GM19043 (cell line): ENCODE measurements at regions not wholly inside any gene's neighbourhood (a gene's known extent, or its start where the extent isn't known, plus 50 kb on each side); places are given as distances from the start of the nearest gene placed in this dataset.
A peak's percentile ranks its signal among the peaks of the same experiment; 100 is the strongest.

Experiments used
- ATAC-seq: cut with Tn5 transposase; IDR thresholded peaks from one replicate; pipeline ENCODE4 v1.9.1; 2021; ENCODE audit warnings: low read depth; ENCODE audit not compliant: unreplicated experiment

DNA sequence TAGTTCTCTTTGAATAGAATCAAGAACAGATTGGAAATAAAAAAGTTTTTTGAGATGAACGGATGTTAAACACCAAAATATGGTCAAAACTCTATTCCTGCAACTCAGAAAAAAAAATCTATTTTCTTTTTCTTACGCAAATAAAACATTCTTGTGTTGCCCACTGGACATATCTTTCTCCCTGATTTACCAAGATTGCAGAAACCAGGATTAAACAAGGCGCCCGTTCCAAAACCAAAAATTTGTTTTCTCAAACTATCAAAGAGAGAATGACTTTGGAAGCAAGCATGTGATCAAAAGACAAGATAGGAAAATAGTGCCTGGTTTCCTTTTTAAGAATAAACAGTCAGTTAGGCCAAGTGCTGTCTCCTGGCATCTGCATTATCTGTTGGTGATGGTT, 273.1 kb downstream of the CLIC5 start:
- ATAC-seq: no peak

- ATAC-seq: peak; percentile 62
Observed at GRCh38 chr6:45741437-45742171, 274.1 kb downstream of the CLIC5 start.

DNA sequence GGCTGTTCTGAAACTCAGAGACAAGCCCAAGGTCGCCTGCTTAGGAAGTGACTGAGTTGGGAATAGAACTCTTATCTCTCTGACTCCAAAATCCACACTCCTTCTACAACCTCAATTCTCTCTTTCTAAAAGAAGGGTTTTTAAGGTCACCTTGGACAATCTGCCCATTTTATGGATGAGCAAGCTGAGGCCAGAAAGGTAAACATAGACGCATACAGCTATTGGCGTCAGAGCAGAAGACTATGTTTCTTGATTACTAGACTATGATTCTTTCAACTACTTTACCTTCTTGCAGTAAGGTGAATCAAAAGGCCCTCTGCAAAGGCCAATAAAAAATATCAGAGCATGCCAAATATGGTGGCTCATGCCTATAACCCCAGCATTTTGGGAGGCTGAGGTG, 276.6 kb downstream of the CLIC5 start:
- no peak for ATAC-seq

GRCh38 chr6:45738057-45738455, 277.6 kb downstream of the CLIC5 start:
- ATAC-seq: no peak

DNA sequence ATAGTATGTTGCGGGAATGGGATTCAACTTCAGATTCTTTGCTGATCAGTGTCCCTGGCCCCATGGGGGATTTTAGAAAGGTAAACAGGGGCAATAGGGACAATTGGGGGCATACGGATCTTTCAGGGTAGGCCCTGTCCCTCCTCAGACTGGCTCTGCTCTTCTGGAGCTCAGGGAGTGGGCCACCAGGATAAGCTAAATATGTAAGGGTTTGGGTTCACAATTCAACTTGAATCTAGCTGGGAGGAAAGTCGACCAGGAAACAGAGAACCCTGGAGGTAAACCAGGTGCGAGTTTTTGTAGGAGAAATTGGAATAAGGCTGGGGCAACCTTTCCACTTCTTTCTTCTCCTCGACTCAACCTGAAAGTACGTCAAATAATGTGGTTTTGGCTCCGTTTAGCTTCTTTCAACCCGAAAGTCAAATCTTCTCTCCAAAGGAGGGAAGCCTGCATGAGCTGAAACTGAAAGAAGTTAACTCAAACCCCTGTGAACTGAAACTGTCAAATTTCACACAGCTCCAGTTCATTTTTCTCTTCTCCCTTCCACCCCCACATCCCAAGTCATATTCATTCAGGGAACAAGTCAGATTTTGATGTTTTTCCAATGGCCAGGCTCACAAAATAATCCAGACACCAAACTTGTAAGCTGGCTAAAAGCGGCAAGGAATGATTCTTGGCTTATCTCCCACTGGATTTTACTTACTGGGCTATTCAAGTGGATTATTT, 278.2 kb downstream of the CLIC5 start:
- peak; percentile 64 for ATAC-seq

DNA sequence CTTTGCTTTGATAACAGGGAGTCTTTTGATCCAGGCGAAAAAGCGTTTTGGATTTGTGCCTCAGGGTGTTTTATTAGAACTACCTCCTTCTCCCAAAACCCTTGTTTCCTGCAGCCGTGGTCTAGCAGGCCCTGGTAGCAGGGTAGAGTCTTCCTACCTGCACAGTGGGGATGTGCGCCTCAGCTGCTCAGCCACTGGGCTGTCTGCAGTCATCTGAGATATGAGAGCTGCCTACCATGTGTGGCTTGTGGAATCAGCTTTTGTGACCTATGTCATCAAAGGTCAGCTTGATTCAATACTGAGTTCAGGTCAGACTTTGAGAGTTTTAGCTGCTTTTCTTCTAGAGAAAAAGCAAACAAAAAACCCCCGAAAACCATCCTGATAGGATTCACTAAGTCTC, 279.5 kb downstream of the CLIC5 start:
- no peak for ATAC-seq

GRCh38 chr6:45732731-45733130, 282.9 kb downstream of the CLIC5 start:
- ATAC-seq: no peak

- no peak for ATAC-seq
Observed at GRCh38 chr6:45730232-45730631, 285.4 kb downstream of the CLIC5 start.

DNA sequence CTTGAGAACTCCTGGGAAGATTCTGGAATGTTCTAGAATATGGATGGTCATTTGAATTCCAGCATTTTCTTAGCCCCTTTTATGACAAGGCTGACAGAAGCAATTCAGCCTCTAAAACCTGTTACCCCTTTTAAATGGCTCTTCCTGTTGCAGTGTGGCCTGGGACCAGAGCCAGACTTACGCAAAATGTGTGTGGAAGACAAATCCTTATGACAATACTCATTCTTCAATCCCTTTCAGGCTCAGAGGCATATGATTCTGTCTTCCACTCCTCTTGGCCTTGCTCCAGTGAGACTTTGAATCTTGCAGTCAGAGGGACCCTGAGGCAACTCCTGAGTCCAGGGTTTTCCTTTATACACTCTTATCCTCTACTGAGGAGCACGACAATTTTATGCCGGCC, 287.0 kb downstream of the CLIC5 start:
- ATAC-seq: no peak

DNA sequence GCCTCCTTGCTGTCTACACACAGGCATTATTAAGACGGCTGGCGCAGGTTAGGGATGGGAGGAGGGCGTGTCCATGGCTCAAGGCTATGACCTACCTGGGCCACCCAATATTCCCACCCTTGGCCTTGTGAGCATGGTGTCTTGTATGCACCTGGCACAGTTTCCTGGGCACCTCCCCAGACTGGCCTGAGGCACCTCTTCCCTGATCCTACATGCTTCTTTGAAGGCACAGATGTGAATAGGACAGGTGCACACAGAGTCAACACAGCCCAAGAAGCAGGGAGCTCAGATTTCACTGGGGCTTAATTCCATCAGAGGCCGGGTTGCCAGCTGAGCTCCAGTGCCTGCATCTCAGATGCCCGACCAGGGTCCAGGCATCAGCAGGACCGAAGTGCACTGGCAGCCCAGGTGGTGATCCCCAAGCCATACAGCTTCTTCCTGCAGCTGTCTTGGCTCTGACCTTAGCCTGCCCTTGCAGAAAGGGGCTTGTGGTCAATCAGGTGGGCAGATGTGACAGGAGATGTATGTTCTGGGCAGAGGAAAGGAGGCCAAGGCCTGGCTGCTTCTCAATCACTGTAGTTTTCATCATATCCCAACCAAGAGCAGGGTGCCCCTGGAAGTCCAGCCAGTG, 287.7 kb downstream of the CLIC5 start:
- ATAC-seq: no peak

- ATAC-seq: no peak
Observed at GRCh38 chr6:45727228-45727627, 288.4 kb downstream of the CLIC5 start.

- ATAC-seq: no peak
Observed at GRCh38 chr6:45726444-45726843, 289.2 kb downstream of the CLIC5 start.

- ATAC-seq: no peak
Observed at GRCh38 chr6:45724511-45724910, 291.1 kb downstream of the CLIC5 start.

DNA sequence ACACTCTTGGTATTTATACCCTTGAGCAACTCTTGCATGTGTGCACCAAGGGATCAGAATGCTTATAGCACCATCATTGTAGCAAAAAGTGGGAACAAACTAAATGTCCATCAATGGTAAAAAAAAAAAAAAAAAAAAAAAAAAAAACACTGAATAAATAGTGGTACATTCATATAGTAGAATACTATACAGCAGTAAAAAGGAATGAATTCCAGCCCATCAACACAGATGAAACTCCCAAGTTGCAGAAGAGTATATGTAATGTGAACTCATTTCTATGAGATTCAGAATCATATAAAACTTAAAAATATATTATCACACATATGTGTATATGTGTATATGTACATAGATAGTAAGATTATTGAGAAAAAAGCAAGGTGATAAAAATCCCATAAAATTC, 291.6 kb downstream of the CLIC5 start:
- ATAC-seq: no peak

GRCh38 chr6:45722876-45723275, 292.8 kb downstream of the CLIC5 start:
- ATAC-seq: no peak

- no peak for ATAC-seq
Observed at GRCh38 chr6:45721665-45722064, 294.0 kb downstream of the CLIC5 start.

DNA sequence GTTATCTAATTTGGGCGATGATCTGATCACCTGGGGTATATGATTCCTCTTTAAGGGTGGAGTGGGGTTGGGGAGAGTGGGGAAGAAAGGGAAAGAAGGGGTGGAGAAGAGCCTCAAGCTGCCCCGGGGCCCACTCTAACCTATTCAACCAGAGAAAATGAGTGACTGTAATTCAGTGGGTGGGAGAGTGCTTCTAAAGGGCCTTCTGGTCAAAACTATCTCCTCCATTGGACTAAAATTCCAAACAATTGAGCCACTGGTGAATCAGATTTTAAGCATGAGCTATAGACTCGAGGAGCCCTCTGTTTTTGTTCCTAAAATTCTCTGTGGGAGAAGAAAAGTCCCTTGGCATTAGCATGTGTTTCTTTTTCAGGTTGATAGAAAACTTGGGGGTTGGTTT, 296.8 kb downstream of the CLIC5 start:
- ATAC-seq: no peak

- ATAC-seq: no peak
Observed at GRCh38 chr6:45718131-45718530, 297.5 kb downstream of the CLIC5 start.

DNA sequence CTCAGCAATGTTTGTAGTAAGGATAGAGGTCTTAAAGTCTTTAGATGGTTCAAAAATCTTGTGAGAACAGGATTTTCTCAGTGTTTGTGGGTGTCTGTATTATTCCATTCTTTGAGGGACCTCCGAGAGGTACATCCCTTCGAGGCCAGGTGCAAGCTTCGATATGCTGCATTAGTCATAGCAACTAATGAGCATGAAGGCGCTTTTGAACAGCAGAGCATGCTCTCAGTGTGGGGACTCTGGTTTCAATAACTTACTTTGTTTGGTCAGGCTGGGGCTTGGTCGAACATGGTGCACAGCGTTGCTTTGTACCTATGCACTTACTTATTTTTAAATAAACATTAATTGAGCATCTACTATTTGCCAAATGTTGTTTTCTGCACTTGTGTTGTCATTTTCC, 297.9 kb downstream of the CLIC5 start:
- no peak for ATAC-seq

GRCh38 chr6:45717027-45717426, 298.6 kb downstream of the CLIC5 start:
- ATAC-seq: no peak

DNA sequence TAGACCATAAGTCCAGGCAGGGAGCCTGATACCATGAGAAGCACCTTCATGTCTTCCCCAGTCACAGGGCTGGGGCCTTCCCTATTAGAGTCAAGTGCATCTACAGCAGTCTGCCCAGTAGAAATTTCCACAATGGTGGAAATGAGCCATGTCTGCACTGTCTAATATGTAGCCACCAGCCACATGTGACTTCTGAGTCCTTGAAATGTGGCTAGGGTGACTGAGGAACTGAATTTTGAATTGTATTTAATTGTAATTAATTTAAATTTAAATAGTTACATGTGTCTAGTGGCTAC, 300.2 kb downstream of the CLIC5 start:
- ATAC-seq: no peak
